ENCODE measurements at regions not wholly inside any gene's neighbourhood (a gene's known extent, or its start where the extent isn't known, plus 50 kb on each side); places are given as distances from the start of the nearest gene placed in this dataset.
"Not testable (repeated sequence)": the region's sequence is repeated elsewhere in the genome, so short reads cannot be mapped to it uniquely, and the experiment has no call there.

DNA sequence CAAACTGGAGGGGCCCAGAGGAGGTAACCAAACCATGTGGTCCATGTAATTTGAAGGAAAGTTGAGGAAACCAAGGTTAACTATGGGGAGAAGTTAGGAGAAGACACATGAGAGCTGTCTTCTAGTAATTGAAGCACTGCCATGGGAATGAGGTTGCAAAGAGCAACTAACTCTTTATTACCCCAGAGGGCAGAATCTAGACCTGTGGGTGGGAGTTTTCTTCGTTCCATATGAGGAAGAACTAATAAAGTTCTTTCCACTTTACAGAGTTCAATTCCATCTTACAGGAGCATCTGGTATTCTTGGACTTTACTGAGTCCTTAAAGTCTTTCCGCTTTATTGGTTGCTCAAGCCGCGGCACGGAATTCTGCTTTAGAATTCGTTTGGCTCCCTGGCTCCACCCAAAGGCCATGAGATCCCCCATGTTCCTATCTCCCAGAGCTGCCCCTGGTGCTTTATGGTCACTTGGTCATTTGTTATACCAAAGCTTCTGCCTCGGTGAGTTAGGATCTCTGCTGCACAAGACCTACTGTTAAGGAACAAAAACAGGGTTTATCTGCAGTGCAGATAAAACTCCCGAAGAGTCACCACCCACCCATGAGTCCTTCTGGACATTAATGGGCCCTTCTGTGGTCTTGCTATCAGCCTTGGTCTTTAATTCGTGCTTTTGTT is 89.5 kb upstream of the UMPS start:
- TF ChIP-seq POLR2A (IDR thresholded peaks at IDR 0.05): no peak
- TF ChIP-seq, protein P1, sequence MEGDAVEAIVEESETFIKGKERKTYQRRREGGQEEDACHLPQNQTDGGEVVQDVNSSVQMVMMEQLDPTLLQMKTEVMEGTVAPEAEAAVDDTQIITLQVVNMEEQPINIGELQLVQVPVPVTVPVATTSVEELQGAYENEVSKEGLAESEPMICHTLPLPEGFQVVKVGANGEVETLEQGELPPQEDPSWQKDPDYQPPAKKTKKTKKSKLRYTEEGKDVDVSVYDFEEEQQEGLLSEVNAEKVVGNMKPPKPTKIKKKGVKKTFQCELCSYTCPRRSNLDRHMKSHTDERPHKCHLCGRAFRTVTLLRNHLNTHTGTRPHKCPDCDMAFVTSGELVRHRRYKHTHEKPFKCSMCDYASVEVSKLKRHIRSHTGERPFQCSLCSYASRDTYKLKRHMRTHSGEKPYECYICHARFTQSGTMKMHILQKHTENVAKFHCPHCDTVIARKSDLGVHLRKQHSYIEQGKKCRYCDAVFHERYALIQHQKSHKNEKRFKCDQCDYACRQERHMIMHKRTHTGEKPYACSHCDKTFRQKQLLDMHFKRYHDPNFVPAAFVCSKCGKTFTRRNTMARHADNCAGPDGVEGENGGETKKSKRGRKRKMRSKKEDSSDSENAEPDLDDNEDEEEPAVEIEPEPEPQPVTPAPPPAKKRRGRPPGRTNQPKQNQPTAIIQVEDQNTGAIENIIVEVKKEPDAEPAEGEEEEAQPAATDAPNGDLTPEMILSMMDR (IDR thresholded peaks at IDR 0.05): no peak
- DNase-seq (ENCODE audit: low spot score in 2 of 2): no peak
- intact Hi-C loops (cut with DNase I; ENCODE audit: low total_unique reads): no loop called here
- 84 to 85% methylated on average over 9 of the region's 9 CpGs for WGBS, 2 donors
- H3K4me3 ChIP-seq (ENCODE audit: low read depth, poor library complexity, severe bottlenecking): no peak overlapping the region

DNA sequence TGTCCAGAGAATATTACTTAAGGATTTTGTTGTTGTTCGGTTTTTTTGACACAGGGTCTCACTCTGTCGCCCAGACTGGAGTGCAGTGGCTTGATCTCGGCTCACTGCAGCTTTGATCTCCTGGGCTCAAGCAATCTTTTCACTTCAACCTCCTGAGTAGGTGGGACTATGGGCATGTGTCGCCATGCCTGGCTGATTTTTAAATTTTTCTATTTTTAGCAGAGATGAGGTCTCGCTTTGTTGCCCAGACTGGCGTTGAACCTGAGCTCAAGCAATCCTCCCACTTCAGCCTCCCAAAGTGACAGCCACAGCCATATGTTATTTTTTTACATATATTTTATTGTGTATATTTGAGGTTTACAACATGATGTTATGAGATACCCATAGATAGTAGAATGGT is 86.8 kb upstream of the UMPS start:
- no peak overlapping the region for H3K4me3 ChIP-seq (ENCODE audit: low read depth, poor library complexity, severe bottlenecking)
- TF ChIP-seq, protein P1 (IDR thresholded peaks at IDR 0.05): no peak
- no peak for TF ChIP-seq POLR2A (IDR thresholded peaks at IDR 0.05)
- intact Hi-C loops (cut with DNase I; ENCODE audit: low total_unique reads): no loop called here
- DNase-seq (ENCODE audit: low spot score in 2 of 2): no peak
- WGBS, 2 donors: 93 to 95% methylated on average over 6 of the region's 6 CpGs

- 81 to 96% methylated on average over 4 of the region's 4 CpGs for WGBS, 2 donors
- H3K4me3 ChIP-seq (ENCODE audit: low read depth, poor library complexity, severe bottlenecking); intact Hi-C loops (cut with DNase I; ENCODE audit: low total_unique reads); DNase-seq (ENCODE audit: low spot score in 2 of 2): not testable (repeated sequence)
These were observed 84.1 kb upstream of the UMPS start for GRCh38 chr3:124646186-124646585.

DNA sequence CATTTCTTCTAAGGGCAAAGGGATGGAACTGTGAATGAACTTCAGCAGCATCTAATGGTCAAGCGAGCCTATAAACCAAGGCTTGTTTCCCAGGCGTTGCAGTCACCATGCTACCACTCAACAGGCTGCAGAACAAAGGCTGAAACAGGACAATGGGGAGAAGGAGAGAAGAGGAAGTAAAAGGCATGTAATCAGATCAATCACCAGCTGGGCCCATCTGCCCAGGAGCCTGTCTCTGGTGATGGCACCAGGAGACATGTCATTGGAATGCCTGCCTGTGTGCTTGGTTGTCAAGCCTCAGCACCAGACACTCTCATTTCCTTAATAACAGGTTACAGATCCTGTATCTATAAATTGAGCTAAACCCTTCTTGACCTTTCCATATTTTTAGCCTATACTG is 81.7 kb upstream of the UMPS start:
- TF ChIP-seq, protein P1 (IDR thresholded peaks at IDR 0.05): no peak
- no peak for TF ChIP-seq POLR2A (IDR thresholded peaks at IDR 0.05)
- H3K4me3 ChIP-seq (ENCODE audit: low read depth, poor library complexity, severe bottlenecking): no peak overlapping the region
- DNase-seq (ENCODE audit: low spot score in 2 of 2): no peak
- 93 to 94% methylated on average over 2 of the region's 2 CpGs for WGBS, 2 donors
- intact Hi-C loops (cut with DNase I; ENCODE audit: low total_unique reads): no loop called here

- H3K4me3 ChIP-seq (ENCODE audit: low read depth, poor library complexity, severe bottlenecking): no peak overlapping the region
- DNase-seq (ENCODE audit: low spot score in 2 of 2): no peak
- 73 to 77% methylated on average over 4 of the region's 4 CpGs for WGBS, 2 donors
- TF ChIP-seq POLR2A (IDR thresholded peaks at IDR 0.05): no peak
- TF ChIP-seq, protein P1 (IDR thresholded peaks at IDR 0.05): no peak
- intact Hi-C loops (cut with DNase I; ENCODE audit: low total_unique reads): no loop called here
These were observed 79.5 kb upstream of the UMPS start for GRCh38 chr3:124650798-124651197.

GRCh38 chr3:124651416-124651815 is 78.8 kb upstream of the UMPS start:
- WGBS, 2 donors: 97 to 100% methylated on average over 1 of the region's 1 CpG
- DNase-seq (ENCODE audit: low spot score in 2 of 2); H3K4me3 ChIP-seq (ENCODE audit: low read depth, poor library complexity, severe bottlenecking); intact Hi-C loops (cut with DNase I; ENCODE audit: low total_unique reads): not testable (repeated sequence)

- no peak overlapping the region for H3K4me3 ChIP-seq (ENCODE audit: low read depth, poor library complexity, severe bottlenecking)
- TF ChIP-seq, protein P1 (IDR thresholded peaks at IDR 0.05): no peak
- TF ChIP-seq POLR2A (IDR thresholded peaks at IDR 0.05): no peak
- no peak for DNase-seq (ENCODE audit: low spot score in 2 of 2)
- intact Hi-C loops (cut with DNase I; ENCODE audit: low total_unique reads): no loop called here
These were observed 78.2 kb upstream of the UMPS start for GRCh38 chr3:124652009-124652408.
